Amygdala (tissue), 56 donors: ENCODE measurements at regions not wholly inside any gene's neighbourhood (a gene's known extent, or its start where the extent isn't known, plus 50 kb on each side); places are given as distances from the start of the nearest gene placed in this dataset.
"Not testable (repeated sequence)": the region's sequence is repeated elsewhere in the genome, so short reads cannot be mapped to it uniquely, and the experiment has no call there.

Experiments used
- DNase-seq, 56 donors: peaks; one replicate each; lab custom pipeline; 2025; lab: John Stamatoyannopoulos, UW

DNA sequence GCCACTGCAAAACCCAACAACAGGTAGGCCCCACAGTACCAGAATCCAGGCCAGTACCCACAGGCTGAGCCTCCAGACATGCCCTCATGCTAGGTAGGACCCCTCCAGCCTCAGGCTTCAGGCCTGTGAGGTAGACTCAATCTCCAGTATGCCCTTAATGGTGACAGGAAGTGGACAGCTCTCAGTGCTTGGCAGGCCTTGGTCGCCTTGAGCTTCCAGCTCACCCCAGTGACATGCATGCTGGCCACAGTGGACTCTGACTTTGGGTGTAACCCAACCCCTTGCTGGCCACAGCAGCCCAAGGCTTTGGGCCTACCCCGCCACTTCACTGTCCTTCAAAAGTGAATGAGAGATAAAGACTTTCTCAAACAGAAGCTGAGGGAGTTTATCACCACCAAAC is 324.2 kb downstream of the ANTXR2 start:
- DNase-seq = peak in 1 of 56 donors; percentile 1

- DNase-seq = no peak
Measured at GRCh38 chr4:79747252-79747651, 325.8 kb downstream of the ANTXR2 start.

DNA sequence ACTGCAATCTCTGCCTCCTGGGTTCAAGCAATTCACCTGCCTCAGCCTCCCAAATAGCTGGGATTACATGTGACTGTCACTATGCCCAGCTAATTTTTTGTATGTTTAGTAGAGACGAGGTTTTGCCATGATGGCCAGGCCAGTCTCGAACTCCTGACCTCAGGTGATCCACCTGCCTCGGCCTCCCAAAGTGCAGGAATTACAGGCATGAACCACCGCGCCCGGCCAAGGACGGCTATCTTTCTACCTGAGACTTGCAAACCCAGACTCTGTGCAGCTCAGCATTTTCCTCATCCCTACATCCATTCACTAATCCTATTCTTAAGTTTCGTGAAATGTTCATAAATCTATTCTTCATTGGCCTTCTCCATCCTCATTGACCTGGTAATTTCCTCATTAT is 330.0 kb downstream of the ANTXR2 start:
- DNase-seq = no peak

GRCh38 chr4:79739912-79740311 is 331.9 kb upstream of the GK2 start:
- no peak for DNase-seq

DNA sequence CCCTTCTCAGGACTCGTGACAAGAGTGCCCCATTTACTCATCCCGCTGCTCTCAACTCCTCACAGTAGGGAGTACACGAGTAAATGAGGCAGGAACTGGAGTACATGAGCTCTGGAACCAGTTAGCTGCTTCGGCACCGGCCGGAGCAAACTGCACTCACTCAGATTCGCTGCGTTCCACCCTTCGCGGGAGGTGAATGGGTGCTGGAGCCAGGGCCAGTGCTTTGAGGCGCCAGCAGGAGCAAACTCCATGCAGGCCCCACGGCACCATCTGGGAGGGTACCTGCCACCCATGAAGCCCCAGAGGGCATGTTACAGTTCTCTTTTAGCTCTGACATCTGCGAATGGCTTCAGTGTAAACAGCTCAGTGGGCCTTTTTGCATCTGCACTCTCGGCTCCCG is 315.5 kb upstream of the GK2 start:
- no peak for DNase-seq

- no peak for DNase-seq
Measured at GRCh38 chr4:79700356-79700755, 292.3 kb upstream of the GK2 start.

DNA sequence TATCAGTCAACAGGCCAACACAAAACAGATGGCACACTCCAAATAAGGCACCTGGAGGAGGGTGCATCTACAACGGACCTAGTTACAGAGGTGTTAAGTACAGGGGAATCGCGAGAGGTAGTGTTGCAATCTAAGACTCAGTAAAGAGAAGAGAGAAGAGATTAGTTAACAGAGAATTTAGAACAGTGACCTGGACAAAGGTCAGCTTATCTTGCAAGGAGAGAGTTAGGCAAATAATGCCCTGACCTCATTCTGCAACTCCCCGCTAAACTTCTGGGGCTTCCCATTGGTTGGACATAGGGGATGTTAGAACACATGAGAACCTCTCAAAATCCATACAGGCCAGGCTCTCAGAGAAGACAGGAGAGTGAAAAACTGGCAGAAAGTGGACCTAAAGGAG is 289.4 kb upstream of the GK2 start:
- DNase-seq = no peak

DNA sequence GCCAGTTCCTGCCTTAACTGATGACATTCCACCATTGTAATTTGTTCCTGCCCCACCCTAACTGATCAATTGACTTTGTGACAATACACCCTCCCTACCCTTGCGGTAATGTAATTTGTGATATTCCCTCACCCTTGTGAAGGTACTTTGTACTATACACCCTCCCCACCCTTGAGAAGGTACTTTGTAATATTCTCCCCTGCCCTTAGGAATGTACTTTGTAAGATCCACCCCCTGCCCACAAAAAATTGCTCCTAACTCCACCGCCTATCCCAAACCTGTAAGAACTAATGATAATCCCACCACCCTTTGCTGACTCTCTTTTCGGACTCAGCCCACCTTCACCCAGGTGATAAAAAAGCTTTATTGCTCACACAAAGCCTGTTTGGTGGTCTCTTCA is 288.5 kb upstream of the GK2 start:
- not testable (repeated sequence) for DNase-seq

DNA sequence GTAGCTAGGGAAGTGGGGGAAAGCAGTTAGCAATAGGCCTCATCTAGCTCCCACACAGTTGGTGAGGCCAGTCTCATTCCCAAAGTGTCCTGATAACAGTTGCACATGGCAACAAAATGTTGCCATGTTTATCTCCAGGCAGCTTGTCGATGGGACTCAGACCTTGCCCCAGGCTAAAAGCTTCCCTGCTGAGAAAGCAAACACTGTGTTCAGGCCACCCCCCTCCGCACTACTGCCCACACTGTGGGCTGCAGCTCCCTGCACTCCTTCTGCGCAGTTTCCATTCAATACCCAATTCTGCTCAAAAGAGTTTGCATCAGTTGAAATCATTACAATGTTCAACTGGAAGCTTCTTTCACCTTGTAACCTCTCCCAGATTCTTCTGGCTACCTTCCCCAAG is 287.8 kb upstream of the GK2 start:
- DNase-seq = no peak

DNA sequence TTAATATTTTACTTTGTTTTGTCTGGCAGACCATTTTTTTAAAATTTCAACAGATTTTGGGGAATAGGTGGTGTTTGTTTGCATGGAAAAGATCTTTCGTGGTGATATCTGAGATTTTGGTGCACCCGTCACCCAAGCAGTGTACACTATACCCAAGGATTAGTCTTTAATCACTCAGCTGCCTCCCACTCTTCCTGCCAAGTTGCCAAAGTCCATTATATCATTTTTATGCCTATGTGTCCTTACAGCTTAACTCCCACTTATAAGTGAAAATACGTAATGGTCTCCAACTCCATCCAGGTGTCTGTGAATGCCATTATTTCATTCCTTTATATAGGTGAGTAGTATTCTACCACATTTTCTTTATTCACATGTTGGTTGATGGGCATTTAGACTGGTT is 281.7 kb upstream of the GK2 start:
- DNase-seq = no peak

DNA sequence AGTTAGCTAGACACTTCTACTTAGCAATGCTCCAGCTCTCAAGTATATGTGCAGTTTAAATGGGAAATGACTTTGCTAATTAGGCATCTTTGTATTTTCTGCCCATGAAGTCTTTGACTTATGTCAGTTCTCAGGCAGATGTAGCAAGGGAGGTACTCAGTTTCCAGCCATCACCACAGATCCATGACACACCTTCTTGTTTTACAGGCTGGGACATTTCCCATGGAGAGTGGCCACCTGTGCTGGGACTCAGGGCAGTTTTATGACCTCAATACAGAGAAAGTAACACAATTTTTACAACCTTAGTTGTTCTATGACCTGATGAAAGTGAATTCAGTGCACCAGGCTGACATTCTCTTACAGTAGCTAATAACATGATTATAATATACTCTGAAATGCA is 280.7 kb upstream of the GK2 start:
- no peak for DNase-seq

DNA sequence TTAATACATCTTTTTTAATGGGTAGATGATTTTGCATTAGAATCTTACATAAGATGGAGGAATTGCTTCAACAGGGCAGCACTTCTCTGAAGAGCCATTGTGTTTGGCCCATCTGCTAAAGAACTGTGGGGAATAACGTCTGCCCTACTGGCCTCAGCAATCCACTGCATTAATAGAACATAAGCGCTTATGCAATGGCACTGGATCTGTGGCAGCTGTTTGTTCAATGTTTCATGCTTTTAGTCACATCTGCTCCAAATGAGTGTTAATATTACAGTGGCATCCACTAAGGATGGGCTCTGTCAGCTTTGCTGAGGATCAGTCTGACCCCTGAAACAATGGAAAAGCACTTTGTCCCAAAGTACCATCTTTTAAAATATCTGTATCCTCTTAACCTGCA is 279.0 kb upstream of the GK2 start:
- no peak for DNase-seq

- no peak for DNase-seq
Measured at GRCh38 chr4:79685542-79685941, 277.5 kb upstream of the GK2 start.

GRCh38 chr4:79684516-79684915 is 276.5 kb upstream of the GK2 start:
- no peak for DNase-seq

- peak in 34 of 56 donors; percentile 2 to 54 (median 14) for DNase-seq
Measured at GRCh38 chr4:79682801-79683530, 274.9 kb upstream of the GK2 start.

DNA sequence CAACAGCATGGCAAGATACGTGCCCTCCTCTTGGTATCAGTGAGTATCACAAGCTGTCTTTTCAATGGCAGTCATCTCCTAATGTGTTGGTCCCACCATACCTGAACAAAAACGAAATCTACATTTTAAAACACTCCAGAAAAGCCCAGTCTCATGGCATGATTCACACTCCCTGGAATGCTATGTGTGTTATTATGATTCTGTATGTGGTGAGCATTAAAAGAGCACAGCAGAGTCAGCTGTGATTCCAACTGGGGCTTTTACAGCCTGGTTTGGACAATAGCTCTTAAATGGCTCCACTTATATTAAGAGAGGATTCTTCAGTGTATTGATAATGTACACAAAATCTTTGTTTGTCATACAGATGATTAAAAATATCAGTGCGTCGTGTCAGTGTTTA is 274.1 kb upstream of the GK2 start:
- DNase-seq = no peak

- DNase-seq = no peak
Measured at GRCh38 chr4:79679859-79680258, 271.8 kb upstream of the GK2 start.

DNA sequence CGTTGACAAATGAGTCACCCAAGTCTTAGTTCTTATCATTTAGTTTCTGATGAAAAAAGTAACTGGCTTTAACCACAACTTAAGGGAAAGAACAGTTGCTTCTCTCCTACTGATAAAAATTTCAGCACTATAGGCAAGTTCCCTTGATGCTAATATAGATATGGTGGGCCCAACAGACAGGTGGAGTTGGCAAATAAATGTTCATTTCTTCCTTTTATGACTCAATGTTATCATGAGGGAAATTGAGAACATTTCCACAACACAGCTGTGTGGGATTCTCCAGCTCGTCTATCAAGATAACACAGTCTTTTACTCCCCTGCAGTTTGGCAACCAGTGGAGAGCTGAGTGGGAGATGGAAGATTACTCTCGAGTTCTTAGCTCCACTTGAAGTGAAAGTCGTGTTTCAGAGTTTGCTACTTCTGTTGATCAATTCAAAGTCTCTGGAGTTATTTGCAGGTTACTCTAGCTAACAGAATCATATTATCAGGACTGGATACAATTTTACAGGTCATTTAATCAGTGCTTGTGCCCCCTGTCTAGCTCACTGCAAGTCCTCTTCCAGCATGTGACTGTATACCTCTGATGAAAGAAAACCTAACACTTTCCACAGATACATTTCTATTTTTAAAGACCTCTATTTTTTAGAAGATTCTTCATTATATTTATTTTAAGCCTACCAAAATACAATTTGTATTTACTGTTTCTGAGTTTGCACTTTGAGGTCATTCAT is 270.6 kb upstream of the GK2 start:
- peak in 10 of 56 donors; percentile 1 to 35 (median 10) for DNase-seq

- no peak for DNase-seq
Measured at GRCh38 chr4:79676705-79677104, 268.7 kb upstream of the GK2 start.

DNA sequence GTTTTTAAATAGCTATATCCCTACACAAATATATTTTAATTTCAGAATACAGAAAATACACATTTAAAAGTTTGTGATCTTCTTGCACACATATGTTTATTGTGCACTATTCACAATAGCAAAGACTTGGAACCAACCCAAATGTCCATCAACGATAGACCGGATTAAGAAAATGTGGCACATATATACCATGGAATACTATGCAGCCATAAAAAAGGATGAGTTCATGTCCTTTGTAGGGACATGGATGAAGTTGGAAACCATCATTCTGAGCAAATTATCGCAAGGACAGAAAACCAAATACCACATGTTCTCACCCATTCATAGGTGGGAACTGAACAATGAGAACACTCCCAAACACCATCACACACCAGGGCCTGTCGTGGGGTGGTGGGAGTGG is 266.9 kb upstream of the GK2 start:
- not testable (repeated sequence) for DNase-seq

GRCh38 chr4:79673898-79674297 is 265.9 kb upstream of the GK2 start:
- no peak for DNase-seq

- DNase-seq = no peak
Measured at GRCh38 chr4:79673377-79673776, 265.3 kb upstream of the GK2 start.
